Middle frontal gyrus (tissue), 1 donor: ENCODE measurements at regions not wholly inside any gene's neighbourhood (a gene's known extent, or its start where the extent isn't known, plus 50 kb on each side); places are given as distances from the start of the nearest gene placed in this dataset.
A peak's percentile ranks its signal among the peaks of the same experiment; 100 is the strongest.
"Not testable (repeated sequence)": the region's sequence is repeated elsewhere in the genome, so short reads cannot be mapped to it uniquely, and the experiment has no call there.

Experiments used
- DNase-seq: peaks from one replicate; pipeline ENCODE4 v3.0.0-alpha.2; 2015; ENCODE audit warnings: low spot score; ENCODE audit errors: extremely low spot score

- no peak for DNase-seq
These were observed 59.7 kb downstream of the NAA11 start for GRCh38 chr4:79266136-79266535.

- no peak for DNase-seq
These were observed 66.6 kb downstream of the NAA11 start for GRCh38 chr4:79259242-79259641.

- no peak for DNase-seq
These were observed 67.2 kb downstream of the NAA11 start for GRCh38 chr4:79258614-79259176.

- no peak for DNase-seq
These were observed 67.8 kb downstream of the NAA11 start for GRCh38 chr4:79257953-79258613.

- DNase-seq, result no peak
These were observed 70.1 kb downstream of the NAA11 start for GRCh38 chr4:79255793-79256192.

- no peak for DNase-seq
These were observed 71.9 kb downstream of the NAA11 start for GRCh38 chr4:79253924-79254323.

GRCh38 chr4:79253168-79253567 is 72.7 kb downstream of the NAA11 start:
- no peak for DNase-seq

- no peak for DNase-seq
These were observed 75.0 kb downstream of the NAA11 start for GRCh38 chr4:79250887-79251286.

GRCh38 chr4:79249881-79250503 is 75.9 kb downstream of the NAA11 start:
- no peak for DNase-seq

GRCh38 chr4:79248610-79249009 is 77.3 kb downstream of the NAA11 start:
- no peak for DNase-seq

GRCh38 chr4:79247695-79248394 is 78.0 kb downstream of the NAA11 start:
- no peak for DNase-seq

GRCh38 chr4:79245200-79245940 is 80.5 kb downstream of the NAA11 start:
- DNase-seq, result not testable (repeated sequence)

- no peak for DNase-seq
These were observed 84.0 kb downstream of the NAA11 start for GRCh38 chr4:79241846-79242245.

GRCh38 chr4:79237851-79238250 is 88.0 kb downstream of the NAA11 start:
- DNase-seq, result peak; percentile 46

GRCh38 chr4:79236785-79237184 is 89.1 kb downstream of the NAA11 start:
- no peak for DNase-seq

- no peak for DNase-seq
These were observed 90.8 kb downstream of the NAA11 start for GRCh38 chr4:79235095-79235494.

- no peak for DNase-seq
These were observed 92.0 kb downstream of the NAA11 start for GRCh38 chr4:79233820-79234219.

GRCh38 chr4:79232540-79232939 is 93.3 kb downstream of the NAA11 start:
- DNase-seq, result no peak

GRCh38 chr4:79227860-79228259 is 98.0 kb downstream of the NAA11 start:
- no peak for DNase-seq

GRCh38 chr4:79225360-79225759 is 100.5 kb downstream of the NAA11 start:
- no peak for DNase-seq

- DNase-seq, result no peak
These were observed 101.1 kb downstream of the NAA11 start for GRCh38 chr4:79224777-79225104.
